SK-N-SH treated with all-trans-retinoic acid at 6 μM for 48 hours (cell line): ENCODE measurements at regions not wholly inside any gene's neighbourhood (a gene's known extent, or its start where the extent isn't known, plus 50 kb on each side); places are given as distances from the start of the nearest gene placed in this dataset.

Experiments used
- CREB5 ChIP-seq: fragments of 250-450 bp; sonication (Bioruptor Pico); IDR thresholded peaks from 2 replicates; pipeline ENCODE4 v1.5.1; 2020; ENCODE audit warnings: low read depth, mild to moderate bottlenecking, moderate library complexity
- CSDC2 ChIP-seq: fragments of 250-450 bp; sonication (Bioruptor Pico); IDR thresholded peaks from 2 replicates; pipeline ENCODE4 v1.5.0; 2020; ENCODE audit warnings: mild to moderate bottlenecking, moderate library complexity
- CSRNP3 ChIP-seq: fragments of 250-450 bp; sonication (Bioruptor Pico); IDR thresholded peaks from 2 replicates; pipeline ENCODE4 v1.5.1; 2021; ENCODE audit warnings: mild to moderate bottlenecking, moderate library complexity
- ESRRG ChIP-seq: fragments of 250-450 bp; sonication (Bioruptor Pico); IDR thresholded peaks from 2 replicates; pipeline ENCODE4 v1.6.1; 2021; ENCODE audit warnings: mild to moderate bottlenecking
- PPARA ChIP-seq: fragments of 250-450 bp; sonication (Bioruptor Pico); IDR thresholded peaks from 2 replicates; pipeline ENCODE4 v1.5.0; 2020; ENCODE audit warnings: mild to moderate bottlenecking, borderline replicate concordance
- SNAI2 ChIP-seq: fragments of 250-450 bp; sonication (Bioruptor Pico); IDR thresholded peaks from 2 replicates; pipeline ENCODE4 v1.5.0; 2020; ENCODE audit warnings: mild to moderate bottlenecking, moderate library complexity
- TOX ChIP-seq: fragments of 250-450 bp; sonication (Bioruptor Pico); IDR thresholded peaks from 2 replicates; pipeline ENCODE4 v1.8.0; 2021; ENCODE audit warnings: mild to moderate bottlenecking, moderate library complexity, borderline replicate concordance
- TSHZ2 ChIP-seq: fragments of 250-450 bp; sonication (Bioruptor Pico); IDR thresholded peaks from 2 replicates; pipeline ENCODE4 v1.5.0; 2020; ENCODE audit warnings: mild to moderate bottlenecking, moderate library complexity

GRCh38 chr7:66505531-66506451 is 122.9 kb upstream of the KCTD7 start:
- TF ChIP-seq CSDC2 (CRISPR knock-in tag) (no peak), TSHZ2 (CRISPR knock-in tag) (no peak), TOX (CRISPR knock-in tag) (no peak), PPARA (CRISPR knock-in tag) (no peak), ESRRG (CRISPR knock-in tag) (no peak), CSRNP3 (CRISPR knock-in tag) (no peak), SNAI2 (no peak), CREB5 (CRISPR knock-in tag) (no peak)
